ENCODE measurements at regions not wholly inside any gene's neighbourhood (a gene's known extent, or its start where the extent isn't known, plus 50 kb on each side); places are given as distances from the start of the nearest gene placed in this dataset.

- Histone ChIP-seq H4K20me1 (ENCODE audit: insufficient read depth, poor library complexity, severe bottlenecking) (no peaks in the 10 kb centered on the region), H3K4me3 (no peak overlapping the region), H2AFZ (no peak overlapping the region), H3K27me3 (no peaks in the 10 kb centered on the region), H3K27ac (no peak overlapping the region), H3K9me2 (replicated peaks; ENCODE audit: insufficient read depth) (no peaks in the 10 kb centered on the region), H3K4me2 (no peak overlapping the region), H3K79me2 (no peaks in the 10 kb centered on the region), H3K36me3 (replicated peaks; ENCODE audit: insufficient read depth, low read depth) (no peaks in the 10 kb centered on the region), H3K4me1 (ENCODE audit: insufficient read depth) (peaks cover 12% of the 10 kb centered on the region), H3K9me3 (ENCODE audit: low read depth) (no peaks in the 10 kb centered on the region)
- no peak for TF ChIP-seq EZH2phosphoT487 (IDR thresholded peaks at IDR 0.05; ENCODE audit: low read depth, severe bottlenecking, unreplicated experiment)
- TF ChIP-seq EZH2 (IDR thresholded peaks at IDR 0.05; ENCODE audit: borderline replicate concordance) = no peak
- no peak for TF ChIP-seq CTCF (IDR thresholded peaks at IDR 0.05; ENCODE audit: poor library complexity)
- no peak for DNase-seq (ENCODE audit: low spot score)
- WGBS (ENCODE audit: low lambda C conversion rate, missing lambda C conversion rate) = 95% methylated on average over 14 of the region's 14 CpGs
Observed at GRCh38 chr11:69922596-69923111, 103.4 kb upstream of the FGF3 start.

GRCh38 chr11:69923196-69923595 is 104.0 kb upstream of the FGF3 start:
- Histone ChIP-seq H3K9me2 (replicated peaks; ENCODE audit: insufficient read depth) (no peaks in the 10 kb centered on the region), H3K27me3 (no peaks in the 10 kb centered on the region), H3K36me3 (replicated peaks; ENCODE audit: insufficient read depth, low read depth) (no peaks in the 10 kb centered on the region), H3K27ac (no peak overlapping the region), H3K9me3 (ENCODE audit: low read depth) (no peaks in the 10 kb centered on the region), H3K4me3 (no peak overlapping the region), H3K4me2 (no peak overlapping the region), H4K20me1 (ENCODE audit: insufficient read depth, poor library complexity, severe bottlenecking) (no peaks in the 10 kb centered on the region), H3K79me2 (no peaks in the 10 kb centered on the region), H2AFZ (no peak overlapping the region), H3K4me1 (ENCODE audit: insufficient read depth) (peaks cover 12% of the 10 kb centered on the region)
- no peak for TF ChIP-seq CTCF (IDR thresholded peaks at IDR 0.05; ENCODE audit: poor library complexity)
- TF ChIP-seq EZH2 (IDR thresholded peaks at IDR 0.05; ENCODE audit: borderline replicate concordance) = no peak
- TF ChIP-seq EZH2phosphoT487 (IDR thresholded peaks at IDR 0.05; ENCODE audit: low read depth, severe bottlenecking, unreplicated experiment) = no peak
- no peak for DNase-seq (ENCODE audit: low spot score)
- WGBS (ENCODE audit: low lambda C conversion rate, missing lambda C conversion rate) = 83% methylated on average over 7 of the region's 7 CpGs

- H3K27me3 ChIP-seq = no peaks in the 10 kb centered on the region
- peaks cover 12% of the 10 kb centered on the region for H3K4me1 ChIP-seq (ENCODE audit: insufficient read depth)
- no peaks in the 10 kb centered on the region for H3K36me3 ChIP-seq (replicated peaks; ENCODE audit: insufficient read depth, low read depth)
- no peak overlapping the region for H3K4me2 ChIP-seq
- H2AFZ ChIP-seq = no peak overlapping the region
- no peak overlapping the region for H3K4me3 ChIP-seq
- no peaks in the 10 kb centered on the region for H3K79me2 ChIP-seq
- no peaks in the 10 kb centered on the region for H3K9me2 ChIP-seq (replicated peaks; ENCODE audit: insufficient read depth)
- no peaks in the 10 kb centered on the region for H4K20me1 ChIP-seq (ENCODE audit: insufficient read depth, poor library complexity, severe bottlenecking)
- WGBS (ENCODE audit: low lambda C conversion rate, missing lambda C conversion rate) = 95% methylated on average over 13 of the region's 13 CpGs
- no peak for DNase-seq (ENCODE audit: low spot score)
- TF ChIP-seq CTCF (IDR thresholded peaks at IDR 0.05; ENCODE audit: poor library complexity) (no peak), EZH2phosphoT487 (IDR thresholded peaks at IDR 0.05; ENCODE audit: low read depth, severe bottlenecking, unreplicated experiment) (no peak), EZH2 (IDR thresholded peaks at IDR 0.05; ENCODE audit: borderline replicate concordance) (no peak)
- H3K27ac ChIP-seq = no peak overlapping the region
- H3K9me3 ChIP-seq (ENCODE audit: low read depth) = no peaks in the 10 kb centered on the region
Observed at GRCh38 chr11:69923641-69924307, 104.6 kb upstream of the FGF3 start.

Measured in hepatocyte (in vitro differentiated cells).